ENCODE measurements at regions not wholly inside any gene's neighbourhood (a gene's known extent, or its start where the extent isn't known, plus 50 kb on each side); places are given as distances from the start of the nearest gene placed in this dataset.

DNA sequence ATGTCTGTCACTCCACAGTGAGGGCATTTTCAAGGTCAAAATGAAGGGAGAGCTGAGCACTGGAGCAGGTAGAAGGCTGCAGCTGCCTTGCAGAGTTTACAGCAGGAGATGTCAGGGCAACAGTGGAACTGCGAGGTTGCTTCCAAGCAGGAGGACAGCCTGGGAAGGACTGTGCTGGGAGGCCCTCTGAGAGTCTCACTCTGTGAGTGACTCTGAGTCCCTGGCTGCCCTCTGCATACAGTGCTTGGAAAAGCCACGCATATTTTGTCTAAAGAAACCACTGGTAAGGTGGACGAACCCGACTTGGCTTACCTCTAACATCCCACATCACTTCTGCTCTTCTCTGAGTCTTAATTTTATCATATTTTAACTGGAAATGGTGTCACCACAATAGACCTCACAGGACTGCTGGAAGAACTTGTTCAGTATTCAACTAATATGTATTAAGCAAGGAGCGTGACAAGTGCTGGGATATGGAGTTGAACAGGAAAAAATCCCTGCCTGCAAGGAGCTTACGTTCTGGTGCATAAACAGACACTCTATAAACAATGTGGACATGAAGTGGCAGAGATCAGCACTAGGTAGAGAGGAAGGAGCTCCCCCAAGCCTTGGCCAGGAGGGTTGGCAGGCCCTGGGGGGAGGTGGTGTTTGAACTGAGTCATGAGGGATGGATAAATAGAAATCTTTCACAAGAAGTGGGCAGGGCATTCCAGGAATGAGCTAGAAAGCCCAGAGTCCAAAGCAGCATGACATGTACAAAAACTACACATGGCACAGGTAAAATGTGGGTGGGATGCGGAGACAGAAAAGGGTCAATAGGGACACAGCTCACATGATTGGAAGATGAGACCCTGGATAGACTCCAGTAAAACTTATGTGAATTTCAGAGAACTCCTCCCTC, 64.0 kb upstream of the FOXE1 start:
- H2BK15ac ChIP-seq (ENCODE audit: low read depth, low read length): no peak overlapping the region
- H2BK12ac ChIP-seq (ENCODE audit: insufficient read length, low read depth, low read length): no peak overlapping the region
- H3K4me2 ChIP-seq (ENCODE audit: insufficient read depth, insufficient read length, low read length): no peak overlapping the region
- no peak overlapping the region for H2BK20ac ChIP-seq (ENCODE audit: low read depth, low read length, poor library complexity, severe bottlenecking)
- TF ChIP-seq, protein P1, sequence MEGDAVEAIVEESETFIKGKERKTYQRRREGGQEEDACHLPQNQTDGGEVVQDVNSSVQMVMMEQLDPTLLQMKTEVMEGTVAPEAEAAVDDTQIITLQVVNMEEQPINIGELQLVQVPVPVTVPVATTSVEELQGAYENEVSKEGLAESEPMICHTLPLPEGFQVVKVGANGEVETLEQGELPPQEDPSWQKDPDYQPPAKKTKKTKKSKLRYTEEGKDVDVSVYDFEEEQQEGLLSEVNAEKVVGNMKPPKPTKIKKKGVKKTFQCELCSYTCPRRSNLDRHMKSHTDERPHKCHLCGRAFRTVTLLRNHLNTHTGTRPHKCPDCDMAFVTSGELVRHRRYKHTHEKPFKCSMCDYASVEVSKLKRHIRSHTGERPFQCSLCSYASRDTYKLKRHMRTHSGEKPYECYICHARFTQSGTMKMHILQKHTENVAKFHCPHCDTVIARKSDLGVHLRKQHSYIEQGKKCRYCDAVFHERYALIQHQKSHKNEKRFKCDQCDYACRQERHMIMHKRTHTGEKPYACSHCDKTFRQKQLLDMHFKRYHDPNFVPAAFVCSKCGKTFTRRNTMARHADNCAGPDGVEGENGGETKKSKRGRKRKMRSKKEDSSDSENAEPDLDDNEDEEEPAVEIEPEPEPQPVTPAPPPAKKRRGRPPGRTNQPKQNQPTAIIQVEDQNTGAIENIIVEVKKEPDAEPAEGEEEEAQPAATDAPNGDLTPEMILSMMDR (conservative IDR thresholded peaks at IDR 0.05): no peak
- Mint-ChIP-seq H3K27me3 (ENCODE audit: low read depth) (peaks cover 16% of the 10 kb centered on the region), H3K36me3 (ENCODE audit: insufficient read depth in 1 of 3, low read depth in 3 of 3) (no peaks in the 10 kb centered on the region; a peak in 1 of 7 replicates), H3K9me3 (no peaks in the 10 kb centered on the region), H3K27ac (no peak overlapping the region), H3K4me1 (peaks cover 0 to 5% of the 10 kb centered on the region in 2 experiments; a peak in 1 of 4 replicates), H3K4me3 (no peak overlapping the region)
- no peak overlapping the region for H2BK120ac ChIP-seq (ENCODE audit: low read depth, low read length, poor library complexity, severe bottlenecking)
- H3K79me2 ChIP-seq (ENCODE audit: insufficient read depth, low read length): no peaks in the 10 kb centered on the region
- H3K27me3 ChIP-seq (ENCODE audit: insufficient read depth, low read length): no peaks in the 10 kb centered on the region
- no peak overlapping the region for H3K4ac ChIP-seq (ENCODE audit: low read depth, low read length)
- no peaks in the 10 kb centered on the region for H3K23me2 ChIP-seq (ENCODE audit: insufficient read length, low read depth, low read length, poor library complexity, severe bottlenecking)
- H3K79me1 ChIP-seq (ENCODE audit: insufficient read depth, low read depth, low read length, poor library complexity, severe bottlenecking): no peaks in the 10 kb centered on the region
- no peaks in the 10 kb centered on the region for H3K9me3 ChIP-seq (ENCODE audit: control insufficient read depth, low read depth, low read length)
- no peak overlapping the region for H3K27ac ChIP-seq (ENCODE audit: insufficient read length, low read depth, low read length)
- H3K14ac ChIP-seq (ENCODE audit: insufficient read depth, low read length): no peak overlapping the region
- WGBS (ENCODE audit: extremely low coverage, insufficient read length, low lambda C conversion rate): no CpG with 5 or more reads among the region's 7 CpGs
- H3K23ac ChIP-seq (ENCODE audit: insufficient read length, low read depth, low read length): no peak overlapping the region
- no peak overlapping the region for H3K18ac ChIP-seq (ENCODE audit: insufficient read length, low read depth, low read length)
- no peak overlapping the region for H4K8ac ChIP-seq (replicated peaks; ENCODE audit: insufficient read length, low read depth, low read length)
- no peak overlapping the region for H4K5ac ChIP-seq (ENCODE audit: insufficient read length, low read depth, low read length)
- no peak overlapping the region for H2BK5ac ChIP-seq (ENCODE audit: insufficient read length, low read length)
- no peaks in the 10 kb centered on the region for H3K4me1 ChIP-seq (ENCODE audit: insufficient read depth, low read length)
- H2AK5ac ChIP-seq (ENCODE audit: insufficient read length, low read length): no peak overlapping the region
- no peak overlapping the region for H3T11ph ChIP-seq (ENCODE audit: low read length)
- H4K20me1 ChIP-seq (ENCODE audit: control insufficient read depth, insufficient read depth, insufficient read length): no peaks in the 10 kb centered on the region
- H3K9ac ChIP-seq (ENCODE audit: extremely low read depth, insufficient read length, low read length): no peak overlapping the region
- H2AFZ ChIP-seq (ENCODE audit: low read length): no peak overlapping the region
- DNase-seq: no peak
- no peak overlapping the region for H3K56ac ChIP-seq (ENCODE audit: insufficient read length, low read depth, low read length)
- H4K91ac ChIP-seq (ENCODE audit: insufficient read length, low read depth, low read length): no peak overlapping the region
